Nephron (organoid): ENCODE measurements at regions not wholly inside any gene's neighbourhood (a gene's known extent, or its start where the extent isn't known, plus 50 kb on each side); places are given as distances from the start of the nearest gene placed in this dataset.

ENCODE experiments used
- H3K27ac Mint-ChIP-seq, 3 experiments: 2 replicates each; pipeline ENCODE4 v1.8.0; 2020; ENCODE audit warnings: mixed read lengths in 3 of 3, mild to moderate bottlenecking in 2 of 3, moderate library complexity in 1 of 3
- H3K27me3 Mint-ChIP-seq: 2 replicates; pipeline ENCODE4 v1.8.0; 2021; ENCODE audit warnings: low read depth, mild to moderate bottlenecking, moderate library complexity, mixed read lengths
- H3K36me3 Mint-ChIP-seq: 2 replicates; pipeline ENCODE4 v1.8.0; 2020; ENCODE audit warnings: low read depth, mixed read lengths
- H3K4me1 Mint-ChIP-seq: 2 replicates; pipeline ENCODE4 v1.8.0; 2020; ENCODE audit warnings: mixed read lengths
- H3K4me3 Mint-ChIP-seq, 3 experiments: 2 replicates each; pipeline ENCODE4 v1.8.0; 2020; ENCODE audit warnings: mild to moderate bottlenecking in 3 of 3, mixed read lengths in 3 of 3, moderate library complexity in 2 of 3
- H3K9me3 Mint-ChIP-seq: 2 replicates; pipeline ENCODE4 v1.8.0; 2020; ENCODE audit warnings: mixed read lengths
- CTCF ChIP-seq, 3 experiments: fragments of 200-600 bp; sonication (generic); IDR thresholded peaks; one replicate each; pipeline ENCODE4 v1.5.0; 2021; ENCODE audit warnings: antibody characterized with exemption in 3 of 3; ENCODE audit not compliant: unreplicated experiment in 3 of 3

- TF ChIP-seq CTCF (IDR thresholded peaks at IDR 0.05; ENCODE audit: unreplicated experiment in 3 of 3): no peak
- Mint-ChIP-seq H3K4me3 (no peak overlapping the region), H3K4me1 (peaks cover 22% of the 10 kb centered on the region), H3K27me3 (no peaks in the 10 kb centered on the region), H3K36me3 (peaks cover 6% of the 10 kb centered on the region), H3K27ac (peak overlapping the region in 1 of 3 experiments; percentile 58), H3K9me3 (peaks cover 10% of the 10 kb centered on the region)
Measured at GRCh38 chr5:168086746-168087145, 204.7 kb upstream of the WWC1 start.

- Mint-ChIP-seq H3K4me1 (peaks cover 29% of the 10 kb centered on the region), H3K36me3 (peaks cover 6% of the 10 kb centered on the region), H3K27me3 (no peaks in the 10 kb centered on the region), H3K4me3 (no peak overlapping the region), H3K27ac (no peak overlapping the region), H3K9me3 (peaks cover 5% of the 10 kb centered on the region)
- TF ChIP-seq CTCF (IDR thresholded peaks at IDR 0.05; ENCODE audit: unreplicated experiment in 3 of 3): no peak
Measured at GRCh38 chr5:168088410-168089173, 202.9 kb upstream of the WWC1 start.

GRCh38 chr5:168089201-168089887 is 202.1 kb upstream of the WWC1 start:
- Mint-ChIP-seq H3K4me1 (peaks cover 29% of the 10 kb centered on the region), H3K27ac (no peak overlapping the region), H3K4me3 (no peak overlapping the region), H3K36me3 (peaks cover 4% of the 10 kb centered on the region), H3K9me3 (peaks cover 2% of the 10 kb centered on the region), H3K27me3 (no peaks in the 10 kb centered on the region)
- TF ChIP-seq CTCF (IDR thresholded peaks at IDR 0.05; ENCODE audit: unreplicated experiment in 3 of 3): no peak

- Mint-ChIP-seq H3K9me3 (no peaks in the 10 kb centered on the region), H3K4me3 (no peak overlapping the region), H3K36me3 (peaks cover 4% of the 10 kb centered on the region), H3K4me1 (peaks cover 11% of the 10 kb centered on the region), H3K27ac (peak overlapping the region; percentile 41 to 76 (median 69)), H3K27me3 (no peaks in the 10 kb centered on the region)
- TF ChIP-seq CTCF (IDR thresholded peaks at IDR 0.05; ENCODE audit: unreplicated experiment in 3 of 3): no peak
Measured at GRCh38 chr5:168092209-168093185, 198.9 kb upstream of the WWC1 start.

- H3K36me3 Mint-ChIP-seq: peaks cover 4% of the 10 kb centered on the region
- no peaks in the 10 kb centered on the region for H3K9me3 Mint-ChIP-seq
- peaks cover 11% of the 10 kb centered on the region for H3K4me1 Mint-ChIP-seq
- TF ChIP-seq CTCF (IDR thresholded peaks at IDR 0.05; ENCODE audit: unreplicated experiment in 3 of 3): no peak
- no peaks in the 10 kb centered on the region for H3K27me3 Mint-ChIP-seq
- peak overlapping the region; percentile 41 to 76 (median 69) for H3K27ac Mint-ChIP-seq
- no peak overlapping the region for H3K4me3 Mint-ChIP-seq
Measured at GRCh38 chr5:168093200-168093910, 198.1 kb upstream of the WWC1 start.
